H1 (cell line): ENCODE measurements at regions not wholly inside any gene's neighbourhood (a gene's known extent, or its start where the extent isn't known, plus 50 kb on each side); places are given as distances from the start of the nearest gene placed in this dataset.

Experiments used
- CTCF ChIA-PET: fragments of 300-600 bp; sonication (Branson Sonifier 250); formaldehyde crosslinking; loops from one replicate; lab custom pipeline; 2021; ENCODE audit not compliant: partially characterized antibody; lab: Charles Lee
- POLR2A ChIA-PET: fragments of 300-600 bp; sonication (Branson Sonifier 250); formaldehyde crosslinking; loops from one replicate; lab custom pipeline; 2021; ENCODE audit warnings: inconsistent platforms; ENCODE audit not compliant: partially characterized antibody; lab: Charles Lee
- DNase-seq, 2 experiments: peaks; one replicate each; pipeline versions ENCODE4 v3.0.0 to v3.0.0-alpha.2; 2010 to 2022; ENCODE audit warnings: low spot score in 2 of 2, low read depth in 1 of 2, mixed read lengths in 1 of 2
- FAIRE-seq: peaks from 2 replicates; lab custom pipeline; 2011; peaks lifted over from hg19 to GRCh38; lab: Jason Lieb, UNC
- H2AFZ ChIP-seq: 2 replicates; pipeline ENCODE4 v1.8.1; 2012; ENCODE audit warnings: low read length, inconsistent platforms
- H2AK5ac ChIP-seq: 2 replicates; pipeline ENCODE4 v1.6.1; 2013; ENCODE audit warnings: low read depth, low read length
- H2BK120ac ChIP-seq: replicated peaks from 2 replicates; pipeline ENCODE3; 2013; ENCODE audit warnings: low read depth, low read length, inconsistent platforms
- H2BK12ac ChIP-seq: 2 replicates; pipeline ENCODE4 v1.6.1; 2013; ENCODE audit warnings: low read depth, low read length
- H2BK15ac ChIP-seq: 2 replicates; pipeline ENCODE4 v1.6.1; 2013; ENCODE audit warnings: low read length
- H2BK20ac ChIP-seq: 2 replicates; pipeline ENCODE4 v1.6.1; 2013; ENCODE audit warnings: low read length
- H2BK5ac ChIP-seq: 2 replicates; pipeline ENCODE4 v1.6.1; 2013; ENCODE audit warnings: low read depth, low read length
- H3K14ac ChIP-seq: 2 replicates; pipeline ENCODE4 v1.6.1; 2013; ENCODE audit warnings: inconsistent platforms; ENCODE audit not compliant: insufficient read length
- H3K18ac ChIP-seq: 2 replicates; pipeline ENCODE4 v1.6.1; 2013; ENCODE audit warnings: low read length; ENCODE audit errors: extremely low read depth
- H3K23ac ChIP-seq: 2 replicates; pipeline ENCODE4 v1.6.1; 2013; ENCODE audit warnings: inconsistent platforms; ENCODE audit not compliant: insufficient read length
- H3K23me2 ChIP-seq: 2 replicates; pipeline ENCODE4 v1.6.1; 2013; ENCODE audit warnings: low read depth, low read length
- H3K27ac ChIP-seq: 2 replicates; pipeline ENCODE4 v1.6.1; 2011; ENCODE audit warnings: low read depth, low read length, inconsistent platforms
- H3K27me3 ChIP-seq, 4 experiments: replicated peaks in 1 of 4; 1 replicate in 1 of 4; 2 replicates in 3 of 4; pipeline versions ENCODE4 v1.6.1 to v1.8.1; 2011 to 2013; ENCODE audit warnings: low read length in 3 of 4, mild to moderate bottlenecking in 3 of 4, inconsistent platforms in 2 of 4, mixed read lengths in 2 of 4, moderate library complexity in 1 of 4; ENCODE audit not compliant: control insufficient read depth in 3 of 4, insufficient read depth in 3 of 4; ENCODE audit errors: extremely low read depth in 1 of 4
- H3K36me3 ChIP-seq, 4 experiments: 2 replicates each; pipeline versions ENCODE4 v1.6.1 to v1.8.1; 2011 to 2013; ENCODE audit warnings: mild to moderate bottlenecking in 4 of 4, low read length in 3 of 4, moderate library complexity in 2 of 4, control low read depth in 1 of 4, inconsistent platforms in 1 of 4; ENCODE audit not compliant: insufficient read depth in 4 of 4, control insufficient read depth in 2 of 4
- H3K4ac ChIP-seq: replicated peaks from 2 replicates; pipeline ENCODE3; 2013; ENCODE audit warnings: low read length, low read depth, mixed read lengths, inconsistent platforms; ENCODE audit not compliant: insufficient read length
- H3K4me1 ChIP-seq, 4 experiments: replicated peaks in 1 of 4; 1 replicate in 1 of 4; 2 replicates in 3 of 4; pipeline versions ENCODE4 v1.6.1 to v1.8.1; 2011 to 2013; ENCODE audit warnings: low read length in 3 of 4, inconsistent platforms in 2 of 4, mixed read lengths in 1 of 4; ENCODE audit not compliant: insufficient read depth in 4 of 4, control insufficient read depth in 3 of 4
- H3K4me2 ChIP-seq, 2 experiments: 2 replicates each; pipeline versions ENCODE4 v1.6.1 to v1.8.1; 2011 to 2013; ENCODE audit warnings: low read depth in 2 of 2, low read length in 2 of 2, control low read depth in 1 of 2, inconsistent platforms in 1 of 2, mild to moderate bottlenecking in 1 of 2; ENCODE audit not compliant: insufficient read depth in 1 of 2
- H3K4me3 ChIP-seq, 4 experiments: fragments of 200-600, 300-600 bp in 1 of 4; sonication (generic), shearing (Covaris generic), sonication (Bioruptor Twin) in 1 of 4; 2 replicates each; pipeline versions ENCODE4 v1.5.1 to v1.8.1; 2011 to 2016; ENCODE audit warnings: low read length in 4 of 4, low read depth in 3 of 4, control low read depth in 2 of 4, inconsistent platforms in 2 of 4, mild to moderate bottlenecking in 2 of 4, mixed read lengths in 1 of 4, moderate library complexity in 1 of 4; ENCODE audit not compliant: insufficient read depth in 2 of 4; ENCODE audit errors: extremely low read depth in 1 of 4
- H3K56ac ChIP-seq: replicated peaks from 2 replicates; pipeline ENCODE3; 2013; ENCODE audit warnings: low read depth, mild to moderate bottlenecking, mixed read lengths, low read length, inconsistent platforms; ENCODE audit not compliant: insufficient read length
- H3K79me1 ChIP-seq: 2 replicates; pipeline ENCODE4 v1.6.1; 2013; ENCODE audit warnings: low read depth, low read length, control low read depth
- H3K79me2 ChIP-seq, 2 experiments: 2 replicates each; pipeline versions ENCODE4 v1.6.1 to v1.8.1; 2012 to 2013; ENCODE audit warnings: low read length in 2 of 2, mild to moderate bottlenecking in 2 of 2, inconsistent platforms in 1 of 2; ENCODE audit not compliant: insufficient read depth in 2 of 2, control insufficient read depth in 1 of 2
- H3K9ac ChIP-seq, 4 experiments: replicated peaks in 1 of 4; 1 replicate in 1 of 4; 2 replicates in 3 of 4; pipeline versions ENCODE4 v1.6.1 to v1.8.1; 2011 to 2013; ENCODE audit warnings: low read depth in 3 of 4, low read length in 3 of 4, control low read depth in 2 of 4, mild to moderate bottlenecking in 2 of 4, moderate library complexity in 2 of 4, inconsistent platforms in 1 of 4; ENCODE audit errors: extremely low read depth in 1 of 4
- H3K9me3 ChIP-seq, 2 experiments: 2 replicates each; pipeline versions ENCODE4 v1.6.1 to v1.8.1; 2012 to 2013; ENCODE audit warnings: mild to moderate bottlenecking in 2 of 2, moderate library complexity in 2 of 2, control low read depth in 1 of 2, inconsistent platforms in 1 of 2, low read depth in 1 of 2, low read length in 1 of 2, mixed read lengths in 1 of 2; ENCODE audit not compliant: insufficient read depth in 2 of 2
- H4K20me1 ChIP-seq, 2 experiments: replicated peaks in 1 of 2; 2 replicates each; pipeline versions ENCODE3 to v1.8.1; 2011 to 2013; ENCODE audit warnings: inconsistent platforms in 2 of 2, low read length in 2 of 2, mild to moderate bottlenecking in 1 of 2; ENCODE audit not compliant: insufficient read depth in 2 of 2, control insufficient read depth in 1 of 2
- H4K5ac ChIP-seq: 2 replicates; pipeline ENCODE4 v1.6.1; 2013; ENCODE audit warnings: low read length, low read depth, mixed read lengths, inconsistent platforms; ENCODE audit not compliant: insufficient read length
- H4K8ac ChIP-seq: 2 replicates; pipeline ENCODE4 v1.8.0; 2013; ENCODE audit warnings: mild to moderate bottlenecking, moderate library complexity, low read length, inconsistent platforms; ENCODE audit not compliant: insufficient read depth; ENCODE audit errors: extremely low read depth
- H4K91ac ChIP-seq: replicated peaks from 2 replicates; pipeline ENCODE3; 2013; ENCODE audit warnings: low read length, mixed read lengths, inconsistent platforms; ENCODE audit not compliant: insufficient read length
- HDAC2 ChIP-seq, 2 experiments: fragments of 300-600 bp in 1 of 2; sonication (generic) in 1 of 2; IDR thresholded peaks; 2 replicates each; pipeline ENCODE4 v1.6.1; 2011 to 2012; ENCODE audit warnings: low read depth in 2 of 2, low read length in 2 of 2, mild to moderate bottlenecking in 2 of 2, moderate library complexity in 2 of 2, borderline replicate concordance in 1 of 2, inconsistent platforms in 1 of 2
- JUN ChIP-seq: IDR thresholded peaks from 2 replicates; pipeline ENCODE4 v1.6.1; 2011; ENCODE audit warnings: low read depth, mild to moderate bottlenecking, improper control_type of control experiment, low read length
- WGBS, 2 experiments: shearing (Covaris generic) in 1 of 2; methylation state at CpG; one replicate each; pipeline versions ENCODE4 v1.1.6 to v1.1.7; 2013 to 2015; ENCODE audit warnings: low lambda C conversion rate in 2 of 2, mixed read lengths in 2 of 2, inconsistent platforms in 1 of 2, low coverage in 1 of 2, missing lambda C conversion rate in 1 of 2; ENCODE audit not compliant: insufficient replicate concordance in 2 of 2, insufficient coverage in 1 of 2, insufficient read length in 1 of 2; ENCODE audit errors: extremely low coverage in 1 of 2, missing lambda C conversion rate in 1 of 2; 5-methylcytosine and 5-hydroxymethylcytosine counted together

- Histone ChIP-seq H3K18ac (no peak overlapping the region), H3K36me3 (no peaks in the 10 kb centered on the region), H3K27me3 (no peaks in the 10 kb centered on the region), H2AFZ (no peak overlapping the region), H4K8ac (no peak overlapping the region), H3K56ac (no peak overlapping the region), H4K5ac (no peak overlapping the region), H2BK15ac (no peak overlapping the region), H2BK120ac (no peak overlapping the region), H3K79me2 (no peaks in the 10 kb centered on the region), H3K4me1 (no peaks in the 10 kb centered on the region), H3K23ac (no peak overlapping the region), H3K4me3 (no peak overlapping the region), H4K20me1 (no peaks in the 10 kb centered on the region), H3K27ac (no peak overlapping the region), H3K23me2 (no peaks in the 10 kb centered on the region), H2BK5ac (no peak overlapping the region), H3K4me2 (no peak overlapping the region), H2BK12ac (no peak overlapping the region), H3K9ac (no peak overlapping the region), H2AK5ac (no peak overlapping the region), H2BK20ac (no peak overlapping the region), H3K9me3 (no peaks in the 10 kb centered on the region), H3K79me1 (no peaks in the 10 kb centered on the region), H3K4ac (no peak overlapping the region), H3K14ac (no peak overlapping the region), H4K91ac (no peak overlapping the region)
- 64% methylated on average over 2 of the region's 2 CpGs; no CpG with 5 or more reads in 1 of the 2 experiments for WGBS, 2 experiments
- ChIA-PET POLR2A (no interaction called here), CTCF (no interaction called here)
- no peak for FAIRE-seq
- no peak for TF ChIP-seq JUN
- no peak for TF ChIP-seq HDAC2 (IDR thresholded peaks at IDR 0.05; ENCODE audit: borderline replicate concordance in 1 of 2, low read depth in 2 of 2, low read length in 2 of 2)
- DNase-seq: no peak
Observed at GRCh38 chr1:14255711-14256110, 342.8 kb upstream of the KAZN start.
